ENCODE measurements at regions not wholly inside any gene's neighbourhood (a gene's known extent, or its start where the extent isn't known, plus 50 kb on each side); places are given as distances from the start of the nearest gene placed in this dataset.

DNA sequence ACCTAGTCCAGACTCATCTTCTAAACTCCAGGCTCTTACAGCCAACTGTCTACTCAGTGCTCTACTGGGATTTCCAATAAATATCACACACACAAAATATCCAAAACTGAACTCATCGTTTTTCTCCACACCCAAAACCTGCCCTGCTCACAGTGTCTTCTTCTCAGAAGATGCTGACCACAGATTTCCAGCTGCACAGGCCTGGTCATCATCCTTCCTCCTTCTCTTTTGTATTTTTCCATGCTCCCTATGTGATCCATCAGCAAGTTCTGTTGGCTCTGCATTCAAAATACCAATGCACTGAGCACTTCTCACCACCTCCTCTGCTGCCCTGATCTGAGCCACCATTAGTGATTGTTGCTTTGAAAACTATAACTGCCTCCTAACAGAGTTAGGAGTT, 159.5 kb upstream of the KAZN start:
- TF ChIP-seq, protein P1, sequence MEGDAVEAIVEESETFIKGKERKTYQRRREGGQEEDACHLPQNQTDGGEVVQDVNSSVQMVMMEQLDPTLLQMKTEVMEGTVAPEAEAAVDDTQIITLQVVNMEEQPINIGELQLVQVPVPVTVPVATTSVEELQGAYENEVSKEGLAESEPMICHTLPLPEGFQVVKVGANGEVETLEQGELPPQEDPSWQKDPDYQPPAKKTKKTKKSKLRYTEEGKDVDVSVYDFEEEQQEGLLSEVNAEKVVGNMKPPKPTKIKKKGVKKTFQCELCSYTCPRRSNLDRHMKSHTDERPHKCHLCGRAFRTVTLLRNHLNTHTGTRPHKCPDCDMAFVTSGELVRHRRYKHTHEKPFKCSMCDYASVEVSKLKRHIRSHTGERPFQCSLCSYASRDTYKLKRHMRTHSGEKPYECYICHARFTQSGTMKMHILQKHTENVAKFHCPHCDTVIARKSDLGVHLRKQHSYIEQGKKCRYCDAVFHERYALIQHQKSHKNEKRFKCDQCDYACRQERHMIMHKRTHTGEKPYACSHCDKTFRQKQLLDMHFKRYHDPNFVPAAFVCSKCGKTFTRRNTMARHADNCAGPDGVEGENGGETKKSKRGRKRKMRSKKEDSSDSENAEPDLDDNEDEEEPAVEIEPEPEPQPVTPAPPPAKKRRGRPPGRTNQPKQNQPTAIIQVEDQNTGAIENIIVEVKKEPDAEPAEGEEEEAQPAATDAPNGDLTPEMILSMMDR (IDR thresholded peaks at IDR 0.05) = no peak
- no peak for TF ChIP-seq POLR2AphosphoS5 (IDR thresholded peaks at IDR 0.05)
- TF ChIP-seq POLR2A (IDR thresholded peaks at IDR 0.05) = no peak
- no peak for TF ChIP-seq EP300 (IDR thresholded peaks at IDR 0.05)
